Upper lobe of left lung (tissue), 4 donors: ENCODE measurements at regions not wholly inside any gene's neighbourhood (a gene's known extent, or its start where the extent isn't known, plus 50 kb on each side); places are given as distances from the start of the nearest gene placed in this dataset.

Experiments
- CTCF ChIP-seq, 6 experiments: fragments of 450-650 bp in 4 of 6; fragments of 200-600 bp in 2 of 6; sonication (generic) in 2 of 6; IDR thresholded peaks; one replicate each; pipeline ENCODE4 v1.5.1; 2016 to 2019; ENCODE audit warnings: antibody characterized with exemption in 6 of 6
- EP300 ChIP-seq, 4 donors: sonication (generic); formaldehyde crosslinking; IDR thresholded peaks; one replicate each; pipeline ENCODE4 v1.5.1; 2017; ENCODE audit warnings: antibody characterized with exemption in 4 of 4, control low read depth in 2 of 4
- POLR2A ChIP-seq, 4 donors: fragments of 450-650 bp; IDR thresholded peaks; one replicate each; pipeline ENCODE4 v1.5.1; 2016 to 2017; ENCODE audit warnings: antibody characterized with exemption in 4 of 4, mild to moderate bottlenecking in 2 of 4

- TF ChIP-seq CTCF (IDR thresholded peaks at IDR 0.05) (no peak), POLR2A (IDR thresholded peaks at IDR 0.05) (no peak), EP300 (IDR thresholded peaks at IDR 0.05) (no peak)
These were observed 99.9 kb upstream of the MAP3K4 start for GRCh38 chr6:160891690-160892089.
